ENCODE measurements at regions not wholly inside any gene's neighbourhood (a gene's known extent, or its start where the extent isn't known, plus 50 kb on each side); places are given as distances from the start of the nearest gene placed in this dataset.
A peak's percentile ranks its signal among the peaks of the same experiment; 100 is the strongest.

- peaks cover 14% of the 10 kb centered on the region for H3K4me1 Mint-ChIP-seq
- H3K27me3 Mint-ChIP-seq (ENCODE audit: low read depth), result no peaks in the 10 kb centered on the region
- no peak overlapping the region for H3K4me3 Mint-ChIP-seq
- no peak for DNase-seq (ENCODE audit: low read depth, low spot score)
- TF ChIP-seq CTCF (conservative IDR thresholded peaks at IDR 0.05), result no peak
- H3K36me3 Mint-ChIP-seq (ENCODE audit: low read depth), result peaks cover 5% of the 10 kb centered on the region
- H3K27ac Mint-ChIP-seq (ENCODE audit: unreplicated experiment), result no peak overlapping the region
- peaks cover 2% of the 10 kb centered on the region for H3K9me3 Mint-ChIP-seq
These were observed 84.9 kb downstream of the PHETA1 start for GRCh38 chr12:111283966-111284365.

GRCh38 chr12:111283521-111283920 lies 85.4 kb downstream of the PHETA1 start:
- no peak for TF ChIP-seq CTCF (conservative IDR thresholded peaks at IDR 0.05)
- no peak overlapping the region for H3K27ac Mint-ChIP-seq (ENCODE audit: unreplicated experiment)
- no peaks in the 10 kb centered on the region for H3K27me3 Mint-ChIP-seq (ENCODE audit: low read depth)
- H3K36me3 Mint-ChIP-seq (ENCODE audit: low read depth), result peaks cover 5% of the 10 kb centered on the region
- H3K4me3 Mint-ChIP-seq, result no peak overlapping the region
- peaks cover 2% of the 10 kb centered on the region for H3K9me3 Mint-ChIP-seq
- H3K4me1 Mint-ChIP-seq, result peaks cover 14% of the 10 kb centered on the region
- DNase-seq (ENCODE audit: low read depth, low spot score), result no peak

GRCh38 chr12:111277570-111277969 lies 91.3 kb downstream of the PHETA1 start:
- DNase-seq (ENCODE audit: low read depth, low spot score), result no peak
- no peak overlapping the region for H3K27ac Mint-ChIP-seq (ENCODE audit: unreplicated experiment)

GRCh38 chr12:111276146-111276545 lies 92.7 kb downstream of the PHETA1 start:
- no peak for TF ChIP-seq CTCF (conservative IDR thresholded peaks at IDR 0.05)
- DNase-seq (ENCODE audit: low read depth, low spot score), result no peak
- Mint-ChIP-seq H3K4me1 (peaks cover 8% of the 10 kb centered on the region), H3K27ac (ENCODE audit: unreplicated experiment) (no peak overlapping the region), H3K4me3 (no peak overlapping the region), H3K27me3 (ENCODE audit: low read depth) (no peaks in the 10 kb centered on the region), H3K36me3 (ENCODE audit: low read depth) (peaks cover 1% of the 10 kb centered on the region), H3K9me3 (peaks cover 2% of the 10 kb centered on the region)

More at GRCh38 chr12:111277570-111277969, 91.3 kb downstream of the PHETA1 start:
- no peaks in the 10 kb centered on the region for H3K27me3 Mint-ChIP-seq (ENCODE audit: low read depth)
- H3K4me3 Mint-ChIP-seq, result no peak overlapping the region
- H3K9me3 Mint-ChIP-seq, result peaks cover 2% of the 10 kb centered on the region
- peaks cover 5% of the 10 kb centered on the region for H3K4me1 Mint-ChIP-seq
- no peak for TF ChIP-seq CTCF (conservative IDR thresholded peaks at IDR 0.05)
- H3K36me3 Mint-ChIP-seq (ENCODE audit: low read depth), result peaks cover 5% of the 10 kb centered on the region

DNA sequence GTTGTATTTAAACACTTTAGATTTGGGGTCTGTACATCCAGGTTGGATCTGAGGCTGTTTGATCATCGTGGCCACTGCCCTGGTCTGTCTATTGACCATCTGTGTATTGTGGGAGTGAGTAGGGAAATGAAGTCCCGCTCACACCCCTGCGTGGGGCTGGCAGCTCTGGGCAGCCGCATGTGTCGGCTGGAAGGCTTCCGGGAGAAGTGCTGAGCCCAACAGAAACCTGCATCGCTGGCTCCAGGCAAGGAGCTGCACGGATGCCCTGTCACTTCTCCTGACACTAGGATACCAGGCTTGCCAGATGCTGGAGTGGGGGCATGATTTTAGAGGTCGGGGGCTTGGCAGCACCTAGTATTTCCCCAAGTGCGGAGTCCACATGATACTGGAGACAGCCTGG lies 93.6 kb downstream of the PHETA1 start:
- no peak for TF ChIP-seq CTCF (conservative IDR thresholded peaks at IDR 0.05)
- H3K27ac Mint-ChIP-seq (ENCODE audit: unreplicated experiment), result no peak overlapping the region
- no peak overlapping the region for H3K4me3 Mint-ChIP-seq
- DNase-seq (ENCODE audit: low read depth, low spot score), result no peak
- no peaks in the 10 kb centered on the region for H3K36me3 Mint-ChIP-seq (ENCODE audit: low read depth)
- no peaks in the 10 kb centered on the region for H3K27me3 Mint-ChIP-seq (ENCODE audit: low read depth)
- H3K9me3 Mint-ChIP-seq, result no peaks in the 10 kb centered on the region
- H3K4me1 Mint-ChIP-seq, result peaks cover 17% of the 10 kb centered on the region

DNA sequence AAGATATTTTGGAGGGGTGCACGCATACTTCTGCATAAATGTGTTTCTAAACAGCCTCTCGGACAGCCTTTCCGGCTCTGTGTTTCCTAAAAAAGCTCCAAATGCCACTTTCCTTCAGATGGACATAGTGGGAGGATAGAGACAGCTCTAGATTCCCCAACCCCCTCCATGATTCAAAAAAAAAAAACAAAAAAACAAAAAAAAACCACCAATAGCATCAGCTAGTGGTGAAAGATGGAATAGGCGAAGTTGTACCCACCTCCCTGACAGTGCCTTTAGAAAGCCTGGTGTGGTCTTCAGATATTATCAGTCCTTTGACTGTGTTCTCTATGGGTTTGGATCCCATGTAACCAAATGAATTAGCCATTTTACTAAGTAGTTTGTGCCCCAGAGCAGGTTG lies 94.1 kb downstream of the PHETA1 start:
- Mint-ChIP-seq H3K4me1 (peaks cover 22% of the 10 kb centered on the region), H3K36me3 (ENCODE audit: low read depth) (no peaks in the 10 kb centered on the region), H3K9me3 (no peaks in the 10 kb centered on the region), H3K4me3 (no peak overlapping the region), H3K27ac (ENCODE audit: unreplicated experiment) (no peak overlapping the region), H3K27me3 (ENCODE audit: low read depth) (no peaks in the 10 kb centered on the region)
- no peak for DNase-seq (ENCODE audit: low read depth, low spot score)
- peak; percentile 57 for TF ChIP-seq CTCF (conservative IDR thresholded peaks at IDR 0.05)

Data from neural crest cell (in vitro differentiated cells).